HG02610 (cell line): ENCODE measurements at regions not wholly inside any gene's neighbourhood (a gene's known extent, or its start where the extent isn't known, plus 50 kb on each side); places are given as distances from the start of the nearest gene placed in this dataset.

Source experiments
- ATAC-seq: cut with Tn5 transposase; IDR thresholded peaks from one replicate; pipeline ENCODE4 v1.9.1; 2021; ENCODE audit warnings: mild to moderate bottlenecking, moderate library complexity; ENCODE audit not compliant: unreplicated experiment

- no peak for ATAC-seq
Observed at GRCh38 chr7:15783987-15784693, 97.7 kb upstream of the MEOX2 start.

GRCh38 chr7:15782656-15783055 is 96.2 kb upstream of the MEOX2 start:
- no peak for ATAC-seq

DNA sequence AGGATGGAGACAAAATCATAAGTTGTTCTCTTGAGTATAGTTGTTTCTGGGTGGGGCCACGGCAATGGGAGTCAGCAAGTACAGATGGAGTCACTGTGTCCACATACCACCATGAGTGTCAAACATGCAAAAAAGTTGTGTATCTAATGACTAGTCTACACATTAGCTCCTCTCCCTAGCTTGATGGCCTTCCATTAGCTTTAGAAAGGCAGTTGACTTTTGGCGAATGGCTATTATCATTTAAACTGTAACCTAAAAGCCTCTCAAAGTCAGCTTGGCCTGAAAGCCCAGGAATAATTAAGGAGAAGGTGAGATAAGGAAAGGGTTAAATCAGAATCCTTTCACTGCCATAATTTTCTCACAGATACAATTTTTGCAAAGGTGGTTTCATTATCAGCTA is 95.5 kb upstream of the MEOX2 start:
- ATAC-seq: no peak

DNA sequence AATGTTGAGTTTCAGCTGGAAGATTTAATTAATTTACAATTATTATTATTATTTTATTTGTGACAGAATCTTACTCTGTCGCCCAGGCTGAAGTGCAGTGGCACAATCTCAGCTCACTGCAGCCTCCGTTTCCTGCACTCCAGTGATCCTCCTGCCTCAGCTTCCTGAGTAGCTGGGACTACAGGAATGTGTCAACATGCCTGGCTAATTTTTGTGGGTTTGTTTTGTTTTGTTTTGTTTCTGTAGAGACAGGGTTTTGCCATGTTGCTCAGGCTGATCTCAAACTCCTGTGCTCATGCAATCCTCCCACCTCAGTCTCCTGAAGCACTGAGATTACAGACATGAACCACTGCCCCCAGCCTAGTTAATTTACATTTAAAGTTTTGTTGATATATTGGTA is 93.8 kb upstream of the MEOX2 start:
- ATAC-seq: no peak

DNA sequence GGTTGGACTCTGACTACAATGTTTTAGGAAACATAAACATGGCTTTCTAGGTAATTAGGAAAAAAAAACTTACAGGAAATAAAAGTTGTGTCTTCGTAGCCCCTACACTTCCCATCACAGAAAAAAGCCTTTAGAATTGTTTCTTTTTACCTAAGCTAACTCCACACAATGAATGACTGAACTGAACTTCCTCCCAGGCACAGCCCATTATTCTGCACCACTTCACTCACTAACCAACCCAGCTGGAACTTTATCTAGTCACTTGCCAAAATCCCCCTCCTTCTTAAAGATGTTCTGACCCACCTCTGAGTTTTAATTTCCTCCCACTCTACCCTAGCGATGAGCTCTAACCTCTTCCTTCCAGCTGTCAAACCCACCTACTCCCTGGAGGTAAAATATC is 91.7 kb upstream of the MEOX2 start:
- ATAC-seq: no peak

DNA sequence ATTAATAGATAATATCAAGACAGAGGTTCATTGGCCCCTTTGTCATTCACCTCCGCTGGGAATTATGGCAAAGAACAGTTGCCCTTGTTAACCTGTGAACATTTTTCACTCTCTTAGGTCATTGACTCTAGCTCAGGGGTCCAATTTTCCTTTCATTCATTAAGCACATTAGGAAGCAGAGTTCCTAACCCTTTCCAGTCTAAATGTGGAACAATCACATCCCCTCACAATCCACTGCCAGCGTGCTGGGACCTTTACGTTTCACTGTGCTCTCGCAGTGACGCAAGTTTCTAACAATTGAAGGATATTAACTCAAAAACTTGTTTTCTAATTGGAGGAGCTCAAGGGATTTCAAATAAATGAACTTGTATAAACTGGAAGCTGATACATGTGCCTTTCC is 79.3 kb upstream of the MEOX2 start:
- no peak for ATAC-seq

DNA sequence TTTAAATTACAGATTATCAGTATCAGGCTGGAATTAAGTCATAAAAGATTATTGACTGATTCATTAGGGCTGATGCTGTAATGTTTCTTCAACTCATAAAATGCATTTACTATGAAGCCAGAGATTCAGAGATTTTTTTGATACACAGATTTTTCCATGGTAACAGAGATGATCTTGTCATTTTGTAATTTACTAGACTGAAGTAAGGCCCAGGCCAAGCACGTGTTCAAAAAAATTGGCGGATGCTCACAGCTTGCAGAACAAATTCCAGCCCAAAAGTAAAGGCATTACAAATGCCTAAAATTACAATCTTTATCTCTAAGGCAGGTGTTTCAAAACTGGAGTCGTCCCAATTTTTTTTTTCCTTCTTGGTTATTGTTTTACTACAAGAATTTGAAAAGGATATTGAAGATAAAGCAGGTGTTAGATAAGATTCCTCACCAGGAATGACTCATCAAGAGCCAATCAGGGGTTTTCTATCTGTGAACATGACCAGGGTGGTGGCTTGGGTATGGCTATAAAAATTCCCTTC is 78.4 kb upstream of the MEOX2 start:
- no peak for ATAC-seq

DNA sequence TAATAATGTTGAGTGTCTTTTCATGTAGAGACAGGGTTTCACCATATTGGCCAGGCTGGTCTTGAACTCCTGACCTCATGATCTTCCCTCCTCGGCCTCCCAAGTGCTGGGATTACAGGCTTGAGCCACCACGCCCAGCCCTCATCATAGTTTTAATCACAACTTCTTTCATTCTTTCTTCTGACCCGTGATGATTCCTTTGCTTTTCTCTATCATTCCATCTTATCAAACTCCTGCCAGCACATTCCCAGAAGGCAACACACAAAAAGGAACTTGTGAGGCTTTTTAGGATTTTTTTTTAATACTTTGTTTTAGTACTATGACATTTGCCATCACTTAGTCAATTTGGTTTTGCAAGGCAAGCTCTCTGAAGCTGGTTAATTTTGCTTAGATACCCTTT is 77.5 kb upstream of the MEOX2 start:
- no peak for ATAC-seq

DNA sequence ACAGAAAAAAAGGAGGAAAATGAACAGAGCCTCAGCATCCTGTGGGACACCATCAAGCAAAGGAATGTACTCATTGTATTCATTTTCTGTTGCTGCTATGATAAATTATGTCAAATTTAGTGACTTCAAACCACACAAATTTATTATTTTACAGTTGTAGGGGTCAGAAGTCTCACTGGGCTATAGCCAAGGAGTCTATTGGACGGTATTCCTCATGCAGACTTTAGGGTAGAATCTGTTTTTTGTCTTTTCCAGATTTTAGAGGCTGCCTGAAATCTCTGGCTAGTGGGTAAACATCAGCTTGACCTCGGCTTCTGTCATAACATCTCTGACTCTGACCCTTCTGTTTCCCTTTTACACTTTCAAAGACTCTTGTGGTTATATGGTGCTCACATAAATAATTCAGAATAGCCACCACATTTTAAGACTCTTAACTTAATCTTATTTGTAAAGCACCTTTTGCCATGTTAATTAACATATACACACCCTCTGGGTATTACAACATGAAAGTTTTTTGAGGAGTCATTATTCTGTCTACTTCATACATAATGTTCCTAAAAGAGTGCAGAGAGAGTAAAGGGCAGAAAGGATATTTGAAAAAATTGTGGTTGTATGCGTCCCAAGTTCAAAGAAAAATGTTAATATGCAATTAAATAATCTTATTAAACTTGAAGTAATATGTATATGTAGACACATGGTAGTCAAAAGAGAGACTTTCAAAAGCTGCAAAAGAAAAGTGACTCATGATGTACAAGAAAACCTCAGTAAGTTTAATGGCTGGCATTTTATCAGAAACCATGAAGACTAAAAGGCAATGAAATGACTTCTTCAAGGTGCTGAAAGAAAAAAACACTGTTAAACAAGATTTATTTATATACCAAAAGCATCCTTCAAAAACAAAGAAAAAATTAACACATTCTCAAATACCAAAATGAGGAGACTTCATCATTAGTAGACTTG is 70.8 kb upstream of the MEOX2 start:
- no peak for ATAC-seq

DNA sequence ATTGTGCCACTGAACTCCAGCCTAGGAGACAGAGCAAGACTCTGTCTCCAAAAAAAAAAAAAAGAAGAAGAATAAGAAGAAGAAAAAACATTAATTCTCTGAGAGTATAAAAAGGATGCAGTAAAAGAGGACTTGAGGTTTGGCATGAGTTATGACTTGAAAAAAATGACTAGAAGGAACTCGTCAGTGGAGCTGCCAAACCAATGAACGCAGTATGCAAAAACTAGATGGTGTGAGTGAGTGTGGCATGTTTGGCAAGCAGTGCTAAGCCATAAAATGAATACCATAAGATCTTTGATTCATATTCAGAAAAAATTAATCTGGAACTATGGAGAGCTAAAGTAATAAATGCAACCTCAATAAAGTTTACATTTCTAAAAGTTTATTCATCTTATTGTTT is 68.6 kb upstream of the MEOX2 start:
- ATAC-seq: no peak

- ATAC-seq: no peak
Observed at GRCh38 chr7:15753887-15754579, 67.5 kb upstream of the MEOX2 start.

DNA sequence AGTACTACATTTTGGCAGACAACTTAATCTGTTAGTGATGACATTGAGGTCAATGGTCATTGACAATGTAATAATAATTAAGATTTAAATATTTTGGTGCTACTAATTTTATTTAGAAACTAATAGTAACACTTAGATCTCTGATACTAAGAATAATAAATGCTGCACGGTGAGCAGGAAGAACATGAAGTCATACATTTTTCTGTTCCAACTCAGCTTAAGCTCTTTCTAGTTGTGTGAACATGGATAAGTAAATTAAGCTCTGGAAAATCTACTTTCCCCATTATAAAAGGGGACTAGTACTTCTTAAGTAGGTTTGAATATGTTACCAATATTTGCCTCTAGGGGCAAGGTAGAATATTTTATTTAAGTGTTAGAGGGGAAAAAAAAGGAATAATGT is 65.9 kb upstream of the MEOX2 start:
- no peak for ATAC-seq

GRCh38 chr7:15751191-15751701 is 64.8 kb upstream of the MEOX2 start:
- no peak for ATAC-seq

- ATAC-seq: no peak
Observed at GRCh38 chr7:15750727-15751126, 64.2 kb upstream of the MEOX2 start.

DNA sequence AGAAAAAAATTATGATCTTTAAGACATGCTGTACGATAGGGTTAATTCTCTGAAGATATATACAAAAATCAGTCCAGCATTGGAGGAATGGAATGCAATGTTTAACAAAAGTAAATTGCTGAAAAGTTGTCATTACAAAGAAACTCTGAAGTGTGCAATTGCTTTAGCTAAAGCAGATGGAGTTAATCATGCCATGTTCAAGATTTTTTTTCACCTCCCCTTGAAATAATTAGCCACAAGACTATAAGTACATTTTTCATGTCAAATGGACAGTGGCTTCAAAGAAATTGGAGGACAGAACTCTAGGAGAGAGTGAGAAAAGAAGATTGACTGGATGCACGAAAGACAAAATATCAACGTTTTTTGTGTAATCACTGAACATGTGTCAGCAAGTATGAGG is 63.1 kb upstream of the MEOX2 start:
- no peak for ATAC-seq

- no peak for ATAC-seq
Observed at GRCh38 chr7:15747712-15748111, 61.2 kb upstream of the MEOX2 start.

DNA sequence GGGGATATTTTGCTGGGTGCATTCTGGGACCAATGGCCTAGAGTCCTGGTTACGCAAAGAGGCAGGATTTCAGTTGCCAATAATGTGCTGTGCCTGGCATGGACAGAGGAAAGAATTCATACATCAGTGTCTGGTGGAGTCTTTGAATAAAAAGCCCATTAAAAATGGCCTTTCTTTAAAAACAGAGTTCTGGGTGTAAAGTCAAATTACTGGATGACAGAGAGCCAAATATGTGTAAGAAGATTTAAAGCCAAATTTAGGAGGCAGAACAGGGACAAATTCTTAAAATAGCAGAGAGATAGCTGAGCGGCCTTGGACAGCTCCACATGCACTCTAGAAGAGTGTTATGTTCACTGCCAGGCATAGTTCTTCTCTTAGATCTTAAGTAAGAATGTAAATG is 60.8 kb upstream of the MEOX2 start:
- no peak for ATAC-seq

GRCh38 chr7:15743926-15744480 is 57.5 kb upstream of the MEOX2 start:
- ATAC-seq: no peak

GRCh38 chr7:15737601-15738000 is 51.1 kb upstream of the MEOX2 start:
- ATAC-seq: no peak
